ENCODE measurements at regions not wholly inside any gene's neighbourhood (a gene's known extent, or its start where the extent isn't known, plus 50 kb on each side); places are given as distances from the start of the nearest gene placed in this dataset.

- TF ChIP-seq CTCF (IDR thresholded peaks at IDR 0.05) = no peak
- TF ChIP-seq POLR2A (IDR thresholded peaks at IDR 0.05) = no peak
Measured at GRCh38 chr2:67834482-67834881, 228.3 kb downstream of the C1D start.
